Cerebellar nuclear complex (tissue), 1 donor: ENCODE measurements at regions not wholly inside any gene's neighbourhood (a gene's known extent, or its start where the extent isn't known, plus 50 kb on each side); places are given as distances from the start of the nearest gene placed in this dataset.
"Not testable (repeated sequence)": the region's sequence is repeated elsewhere in the genome, so short reads cannot be mapped to it uniquely, and the experiment has no call there.

ENCODE experiments used
- DNase-seq, 2 experiments: peaks; one replicate each; lab custom pipeline; 2025; lab: John Stamatoyannopoulos, UW

GRCh38 chr5:100479079-100479688 is 56.0 kb upstream of the FAM174A start:
- no peak for DNase-seq

GRCh38 chr5:100472091-100472490 is 63.1 kb upstream of the FAM174A start:
- no peak for DNase-seq

- no peak for DNase-seq
Observed at GRCh38 chr5:100469767-100470166, 65.4 kb upstream of the FAM174A start.

- no peak for DNase-seq
Observed at GRCh38 chr5:100464418-100464817, 70.8 kb upstream of the FAM174A start.

- DNase-seq = no peak
Observed at GRCh38 chr5:100456615-100457014, 78.6 kb upstream of the FAM174A start.

- no peak for DNase-seq
Observed at GRCh38 chr5:100452126-100452525, 83.0 kb upstream of the FAM174A start.

GRCh38 chr5:100448111-100448528 is 87.1 kb upstream of the FAM174A start:
- no peak for DNase-seq

GRCh38 chr5:100446879-100447430 is 88.2 kb upstream of the FAM174A start:
- DNase-seq = no peak

GRCh38 chr5:100444961-100445360 is 90.2 kb upstream of the FAM174A start:
- no peak for DNase-seq

GRCh38 chr5:100434815-100435214 is 100.4 kb upstream of the FAM174A start:
- DNase-seq = no peak

GRCh38 chr5:100432741-100433140 is 102.4 kb upstream of the FAM174A start:
- no peak for DNase-seq

- no peak for DNase-seq
Observed at GRCh38 chr5:100430268-100431195, 104.6 kb upstream of the FAM174A start.

- DNase-seq = no peak
Observed at GRCh38 chr5:100424787-100425186, 110.4 kb upstream of the FAM174A start.

GRCh38 chr5:100424017-100424416 is 111.2 kb upstream of the FAM174A start:
- DNase-seq = no peak

GRCh38 chr5:100423330-100423729 is 111.8 kb upstream of the FAM174A start:
- no peak for DNase-seq

- DNase-seq = no peak
Observed at GRCh38 chr5:100421360-100421759, 113.8 kb upstream of the FAM174A start.

GRCh38 chr5:100418231-100418630 is 116.9 kb upstream of the FAM174A start:
- DNase-seq = no peak

GRCh38 chr5:100409660-100410151 is 125.5 kb upstream of the FAM174A start:
- DNase-seq = no peak

- no peak for DNase-seq
Observed at GRCh38 chr5:100407053-100407452, 128.1 kb upstream of the FAM174A start.

- DNase-seq = no peak
Observed at GRCh38 chr5:100406640-100407039, 128.5 kb upstream of the FAM174A start.

- DNase-seq = no peak
Observed at GRCh38 chr5:100402071-100402470, 133.1 kb upstream of the FAM174A start.

GRCh38 chr5:100401149-100401548 is 134.0 kb upstream of the FAM174A start:
- DNase-seq = no peak

- DNase-seq = not testable (repeated sequence)
Observed at GRCh38 chr5:100398815-100399214, 136.4 kb upstream of the FAM174A start.
